Keratinocyte (primary cell): ENCODE measurements at regions not wholly inside any gene's neighbourhood (a gene's known extent, or its start where the extent isn't known, plus 50 kb on each side); places are given as distances from the start of the nearest gene placed in this dataset.

ENCODE experiments used
- DNase-seq: peaks from one replicate; pipeline ENCODE4 v3.0.0-alpha.2; 2011; ENCODE audit warnings: low read depth, missing footprints, low spot score
- FAIRE-seq: peaks from 2 replicates; lab custom pipeline; 2011; peaks lifted over from hg19 to GRCh38; lab: Jason Lieb, UNC
- H2AFZ ChIP-seq: 2 replicates; pipeline ENCODE4 v1.6.0; 2012; ENCODE audit warnings: low read length, control low read depth, inconsistent platforms; ENCODE audit not compliant: control insufficient read depth
- H3K27ac ChIP-seq: 2 replicates; pipeline ENCODE4 v1.5.1; 2011; ENCODE audit warnings: low read length; ENCODE audit not compliant: control insufficient read depth, insufficient read depth
- H3K27me3 ChIP-seq: 3 replicates; pipeline ENCODE4 v1.6.0; 2011; ENCODE audit warnings: low read length; ENCODE audit not compliant: control insufficient read depth, insufficient read depth; ENCODE audit errors: extremely low read depth
- H3K36me3 ChIP-seq, 2 experiments: 2 replicates in 1 of 2; 3 replicates in 1 of 2; pipeline ENCODE4 v1.5.1; 2011; ENCODE audit warnings: low read length in 2 of 2, mild to moderate bottlenecking in 1 of 2; ENCODE audit not compliant: control insufficient read depth in 2 of 2, insufficient read depth in 2 of 2; ENCODE audit errors: extremely low read depth in 1 of 2
- H3K4me1 ChIP-seq: 3 replicates; pipeline ENCODE4 v1.5.1; 2011; ENCODE audit warnings: low read length; ENCODE audit not compliant: control insufficient read depth, insufficient read depth; ENCODE audit errors: extremely low read depth
- H3K4me2 ChIP-seq: 3 replicates; pipeline ENCODE4 v1.6.0; 2011; ENCODE audit warnings: low read depth, low read length; ENCODE audit not compliant: control insufficient read depth, insufficient read depth; ENCODE audit errors: extremely low read depth
- H3K4me3 ChIP-seq, 3 experiments: fragments of 200-600 bp in 1 of 3; sonication (generic) in 1 of 3; 2 replicates in 2 of 3; 3 replicates in 1 of 3; pipeline ENCODE4 v1.5.1; 2011 to 2016; ENCODE audit warnings: low read length in 3 of 3, mild to moderate bottlenecking in 3 of 3, control low read depth in 2 of 3, inconsistent platforms in 1 of 3, low read depth in 1 of 3, mixed read lengths in 1 of 3, mixed run types in 1 of 3, moderate library complexity in 1 of 3; ENCODE audit not compliant: control insufficient read depth in 2 of 3, insufficient read depth in 2 of 3; ENCODE audit errors: extremely low read depth in 1 of 3
- H3K79me2 ChIP-seq: 2 replicates; pipeline ENCODE4 v1.6.0; 2012; ENCODE audit warnings: low read length; ENCODE audit not compliant: control insufficient read depth, insufficient read depth
- H3K9ac ChIP-seq: 3 replicates; pipeline ENCODE4 v1.6.0; 2011; ENCODE audit warnings: low read length; ENCODE audit not compliant: control insufficient read depth, insufficient read depth; ENCODE audit errors: extremely low read depth
- H3K9me1 ChIP-seq: 3 replicates; pipeline ENCODE4 v1.6.0; 2011; ENCODE audit warnings: low read length; ENCODE audit not compliant: control insufficient read depth, insufficient read depth; ENCODE audit errors: extremely low read depth
- H3K9me3 ChIP-seq: 2 replicates; pipeline ENCODE4 v1.5.1; 2012; ENCODE audit warnings: low read depth, low read length; ENCODE audit not compliant: control insufficient read depth
- H4K20me1 ChIP-seq: 3 replicates; pipeline ENCODE4 v1.6.0; 2011; ENCODE audit warnings: low read length; ENCODE audit not compliant: control insufficient read depth, insufficient read depth; ENCODE audit errors: extremely low read depth
- EZH2 ChIP-seq: IDR thresholded peaks from one replicate; pipeline ENCODE4 v1.6.1; 2012; ENCODE audit warnings: inconsistent platforms, mild to moderate bottlenecking, low read length, moderate library complexity
- dilution Hi-C: fragments of 300-500 bp; cut with MboI; formaldehyde crosslinking; loops from one replicate; pipeline ENCODE4 v1.7.0; 2020; ENCODE audit warnings: low sequenced_read_pairs; ENCODE audit not compliant: extremely low pct_ligation_motif_present
- TF ChIP-seq, protein P1 (sequence below), 3 experiments: IDR thresholded peaks in 1 of 3; conservative IDR thresholded peaks in 1 of 3; optimal IDR thresholded peaks in 1 of 3; 2 replicates in 2 of 3; 3 replicates in 1 of 3; pipeline versions ENCODE3 to v1.5.1; 2011; ENCODE audit warnings: low read length in 3 of 3, mild to moderate bottlenecking in 3 of 3, moderate library complexity in 2 of 3, control low read depth in 1 of 3, inconsistent platforms in 1 of 3; ENCODE audit not compliant: insufficient read depth in 2 of 3; ENCODE audit errors: extremely low read depth in 1 of 3

DNA sequence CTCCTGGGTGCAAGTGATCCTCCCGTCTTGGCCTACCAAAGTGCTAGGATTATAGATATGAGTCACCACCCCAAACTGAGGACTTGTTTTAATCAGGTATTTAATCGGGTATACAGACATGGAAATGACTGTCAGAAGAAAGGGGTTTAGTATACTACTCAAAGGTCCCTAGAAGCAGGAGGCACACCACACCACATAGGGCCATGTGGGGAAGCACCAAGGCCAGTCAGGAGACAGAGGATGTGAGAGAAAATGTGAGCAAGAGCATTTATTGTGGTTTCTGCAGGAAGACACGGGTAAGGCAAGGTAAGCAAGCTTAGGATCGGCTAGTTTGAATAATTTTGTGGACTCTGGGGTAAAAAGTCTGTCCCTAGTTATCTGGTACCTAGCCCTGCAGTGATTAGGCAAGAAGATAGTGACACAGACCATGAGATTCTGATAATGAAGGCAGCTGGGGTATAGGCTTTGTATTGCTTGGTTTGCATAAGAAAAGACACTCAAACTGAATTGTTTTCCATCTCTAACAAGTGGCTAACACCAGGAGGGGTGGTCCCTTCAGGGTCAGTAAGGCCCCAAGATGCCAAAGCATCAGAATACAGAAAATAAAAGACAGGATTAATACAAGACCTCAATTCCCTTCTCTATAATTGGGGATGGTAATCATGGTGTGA, 408.8 kb upstream of the F9 start:
- FAIRE-seq, result no peak

DNA sequence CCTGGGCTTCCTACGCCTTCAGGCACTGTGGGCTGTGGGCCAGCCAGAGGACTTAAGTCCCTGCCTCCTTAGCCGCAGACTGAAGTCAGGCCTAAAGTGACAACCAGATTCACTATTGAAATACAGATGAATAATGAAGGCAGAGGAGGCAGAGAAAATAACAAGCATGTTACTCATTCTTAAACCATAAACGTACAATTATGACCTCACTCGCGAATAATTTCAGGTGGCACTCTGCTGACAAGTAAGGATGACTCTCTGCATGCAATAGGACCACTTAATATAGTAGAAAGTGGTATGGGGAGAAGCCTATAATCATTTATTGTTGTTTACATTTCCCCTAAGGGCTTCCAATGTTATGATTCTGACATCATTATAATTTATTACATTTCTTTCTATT, 409.2 kb upstream of the FGF13 start:
- no peaks in the 10 kb centered on the region for H3K79me2 ChIP-seq

More for the DNA sequence above, 408.8 kb upstream of the F9 start:
- no peak for DNase-seq
- no peak overlapping the region for H3K27ac ChIP-seq
- no peaks in the 10 kb centered on the region for H3K27me3 ChIP-seq
- H3K36me3 ChIP-seq, result no peaks in the 10 kb centered on the region
- no peaks in the 10 kb centered on the region for H3K9me3 ChIP-seq
- TF ChIP-seq, protein P1, sequence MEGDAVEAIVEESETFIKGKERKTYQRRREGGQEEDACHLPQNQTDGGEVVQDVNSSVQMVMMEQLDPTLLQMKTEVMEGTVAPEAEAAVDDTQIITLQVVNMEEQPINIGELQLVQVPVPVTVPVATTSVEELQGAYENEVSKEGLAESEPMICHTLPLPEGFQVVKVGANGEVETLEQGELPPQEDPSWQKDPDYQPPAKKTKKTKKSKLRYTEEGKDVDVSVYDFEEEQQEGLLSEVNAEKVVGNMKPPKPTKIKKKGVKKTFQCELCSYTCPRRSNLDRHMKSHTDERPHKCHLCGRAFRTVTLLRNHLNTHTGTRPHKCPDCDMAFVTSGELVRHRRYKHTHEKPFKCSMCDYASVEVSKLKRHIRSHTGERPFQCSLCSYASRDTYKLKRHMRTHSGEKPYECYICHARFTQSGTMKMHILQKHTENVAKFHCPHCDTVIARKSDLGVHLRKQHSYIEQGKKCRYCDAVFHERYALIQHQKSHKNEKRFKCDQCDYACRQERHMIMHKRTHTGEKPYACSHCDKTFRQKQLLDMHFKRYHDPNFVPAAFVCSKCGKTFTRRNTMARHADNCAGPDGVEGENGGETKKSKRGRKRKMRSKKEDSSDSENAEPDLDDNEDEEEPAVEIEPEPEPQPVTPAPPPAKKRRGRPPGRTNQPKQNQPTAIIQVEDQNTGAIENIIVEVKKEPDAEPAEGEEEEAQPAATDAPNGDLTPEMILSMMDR (optimal IDR thresholded peaks at IDR 0.05 in 1 of 3, IDR thresholded peaks at IDR 0.05 in 1 of 3, conservative IDR thresholded peaks at IDR 0.05 in 1 of 3; ENCODE audit: extremely low read depth in 1 of 3, insufficient read depth in 2 of 3, low read length in 3 of 3), result no peak
- no peak for TF ChIP-seq EZH2
- no peak overlapping the region for H3K4me3 ChIP-seq
- dilution Hi-C loops, result no loop called here
- no peaks in the 10 kb centered on the region for H3K4me1 ChIP-seq
- H4K20me1 ChIP-seq, result no peaks in the 10 kb centered on the region
- no peak overlapping the region for H2AFZ ChIP-seq
- H3K9ac ChIP-seq, result no peak overlapping the region
- no peaks in the 10 kb centered on the region for H3K79me2 ChIP-seq
- no peak overlapping the region for H3K4me2 ChIP-seq
- no peaks in the 10 kb centered on the region for H3K9me1 ChIP-seq

More for the DNA sequence above, 409.2 kb upstream of the FGF13 start:
- Histone ChIP-seq H3K36me3 (no peaks in the 10 kb centered on the region), H3K9ac (no peak overlapping the region), H3K4me1 (no peaks in the 10 kb centered on the region), H3K9me3 (no peaks in the 10 kb centered on the region), H3K27me3 (no peaks in the 10 kb centered on the region), H3K9me1 (no peaks in the 10 kb centered on the region), H3K4me2 (no peak overlapping the region), H3K4me3 (no peak overlapping the region), H4K20me1 (no peaks in the 10 kb centered on the region), H3K27ac (no peak overlapping the region), H2AFZ (no peak overlapping the region)
- TF ChIP-seq EZH2, result no peak
- TF ChIP-seq, protein P1 (optimal IDR thresholded peaks at IDR 0.05 in 1 of 3, IDR thresholded peaks at IDR 0.05 in 1 of 3, conservative IDR thresholded peaks at IDR 0.05 in 1 of 3; ENCODE audit: extremely low read depth in 1 of 3, insufficient read depth in 2 of 3, low read length in 3 of 3), result no peak
- dilution Hi-C loops, result no loop called here
- FAIRE-seq (no peak), DNase-seq (no peak)
